ENCODE measurements at regions not wholly inside any gene's neighbourhood (a gene's known extent, or its start where the extent isn't known, plus 50 kb on each side); places are given as distances from the start of the nearest gene placed in this dataset.

- TF ChIP-seq CTCF (IDR thresholded peaks at IDR 0.05), result no peak
- TF ChIP-seq POLR2A (IDR thresholded peaks at IDR 0.05), result no peak
These were observed 225.6 kb upstream of the ROPN1 start for GRCh38 chr3:124217542-124217941.

All from Peyer's patch (tissue), 4 donors.